ENCODE measurements at regions not wholly inside any gene's neighbourhood (a gene's known extent, or its start where the extent isn't known, plus 50 kb on each side); places are given as distances from the start of the nearest gene placed in this dataset.

GRCh38 chr21:16533692-16534407, 804.1 kb downstream of the USP25 start:
- no peaks in the 10 kb centered on the region for H3K79me2 ChIP-seq (replicated peaks; ENCODE audit: insufficient read depth)
- no peak overlapping the region for H3K4me3 ChIP-seq
- no peak overlapping the region for H3K27ac Mint-ChIP-seq

GRCh38 chr21:16534408-16535101, 804.8 kb downstream of the USP25 start:
- no peak overlapping the region for H3K27ac ChIP-seq (ENCODE audit: low read depth)
- H3K27ac Mint-ChIP-seq: no peak overlapping the region
- no peak overlapping the region for H3K4me2 ChIP-seq
- TF ChIP-seq ZNF462 (CRISPR knock-in tag; IDR thresholded peaks at IDR 0.05) (no peak), ZNF114 (CRISPR knock-in tag; IDR thresholded peaks at IDR 0.05) (no peak), CTCF (conservative IDR thresholded peaks at IDR 0.05; ENCODE audit: low read depth in 2 of 2) (no peak)

More at GRCh38 chr21:16533692-16534407, 804.1 kb downstream of the USP25 start:
- H2AFZ ChIP-seq: peak overlapping the region; percentile 79
- H3K27me3 ChIP-seq (ENCODE audit: insufficient read depth): no peaks in the 10 kb centered on the region
- ATAC-seq (no peak), DNase-seq (ENCODE audit: low spot score) (no peak)
- Mint-ChIP-seq H3K36me3 (ENCODE audit: low read depth) (no peaks in the 10 kb centered on the region; the same call in 1 of the 3 replicates), H3K27me3 (ENCODE audit: insufficient read depth, low read depth, poor library complexity) (peaks cover 2% of the 10 kb centered on the region), H3K4me1 (0 out of 3 replicates have a peak, but pooled peaks cover 2% of the 10 kb centered on the region), H3K4me3 (no peak overlapping the region), H3K9me3 (peaks cover 13% of the 10 kb centered on the region)
- H3K9me2 ChIP-seq (ENCODE audit: insufficient read depth): no peaks in the 10 kb centered on the region
- H3K27ac ChIP-seq (ENCODE audit: low read depth): no peak overlapping the region
- no peak overlapping the region for H3K4me2 ChIP-seq
- H4K20me1 ChIP-seq (replicated peaks; ENCODE audit: insufficient read depth): no peaks in the 10 kb centered on the region
- no peaks in the 10 kb centered on the region for H3K4me1 ChIP-seq (ENCODE audit: insufficient read depth)
- H3K36me3 ChIP-seq (ENCODE audit: insufficient read depth): no peaks in the 10 kb centered on the region
- H3F3A ChIP-seq (replicated peaks; ENCODE audit: low read depth): no peaks in the 10 kb centered on the region
- TF ChIP-seq ZNF331 (CRISPR knock-in tag; IDR thresholded peaks at IDR 0.05; ENCODE audit: low read depth) (no peak), CTCF (conservative IDR thresholded peaks at IDR 0.05; ENCODE audit: low read depth in 2 of 2) (no peak)

More at GRCh38 chr21:16534408-16535101, 804.8 kb downstream of the USP25 start:
- Histone ChIP-seq H3K36me3 (ENCODE audit: insufficient read depth) (no peaks in the 10 kb centered on the region), H3K4me3 (no peak overlapping the region), H3K9me2 (ENCODE audit: insufficient read depth) (no peaks in the 10 kb centered on the region), H3F3A (replicated peaks; ENCODE audit: low read depth) (no peaks in the 10 kb centered on the region), H3K27me3 (ENCODE audit: insufficient read depth) (no peaks in the 10 kb centered on the region), H2AFZ (peak overlapping the region; percentile 79), H4K20me1 (replicated peaks; ENCODE audit: insufficient read depth) (no peaks in the 10 kb centered on the region), H3K4me1 (ENCODE audit: insufficient read depth) (no peaks in the 10 kb centered on the region), H3K79me2 (replicated peaks; ENCODE audit: insufficient read depth) (no peaks in the 10 kb centered on the region)
- Mint-ChIP-seq H3K9me3 (peaks cover 11% of the 10 kb centered on the region), H3K36me3 (ENCODE audit: low read depth) (no peaks in the 10 kb centered on the region; the same call in 1 of the 3 replicates), H3K4me3 (no peak overlapping the region), H3K27me3 (ENCODE audit: insufficient read depth, low read depth, poor library complexity) (peaks cover 2% of the 10 kb centered on the region), H3K4me1 (0 out of 3 replicates have a peak, but pooled peaks cover 2% of the 10 kb centered on the region)
- no peak for DNase-seq (ENCODE audit: low spot score)
- no peak for ATAC-seq

All from GM23338 (cell line).